NCI-H1092 (cell line): ENCODE measurements at regions not wholly inside any gene's neighbourhood (a gene's known extent, or its start where the extent isn't known, plus 50 kb on each side); places are given as distances from the start of the nearest gene placed in this dataset.

Experiments used
- DNase-seq: peaks from one replicate; lab custom pipeline; 2025; lab: John Stamatoyannopoulos, UW

- no peak for DNase-seq
Observed at GRCh38 chr18:77572537-77572936, 322.9 kb downstream of the GALR1 start.

GRCh38 chr18:77573571-77573970 is 323.9 kb downstream of the GALR1 start:
- no peak for DNase-seq

- DNase-seq = no peak
Observed at GRCh38 chr18:77590943-77591515, 341.4 kb downstream of the GALR1 start.

GRCh38 chr18:77597726-77598125 is 348.1 kb downstream of the GALR1 start:
- DNase-seq = no peak

- no peak for DNase-seq
Observed at GRCh38 chr18:77600674-77601073, 351.0 kb downstream of the GALR1 start.

GRCh38 chr18:77601567-77601966 is 351.9 kb downstream of the GALR1 start:
- DNase-seq = no peak

GRCh38 chr18:77607087-77607486 is 357.4 kb downstream of the GALR1 start:
- no peak for DNase-seq

GRCh38 chr18:77608807-77609206 is 359.2 kb downstream of the GALR1 start:
- no peak for DNase-seq

GRCh38 chr18:77617694-77618093 is 368.0 kb downstream of the GALR1 start:
- no peak for DNase-seq

GRCh38 chr18:77619525-77619924 is 369.9 kb downstream of the GALR1 start:
- no peak for DNase-seq

- DNase-seq = no peak
Observed at GRCh38 chr18:77622009-77622692, 372.5 kb downstream of the GALR1 start.

GRCh38 chr18:77632758-77633157 is 383.1 kb downstream of the GALR1 start:
- DNase-seq = no peak

GRCh38 chr18:77634494-77634893 is 384.8 kb downstream of the GALR1 start:
- no peak for DNase-seq

- peak; percentile 13 for DNase-seq
Observed at GRCh38 chr18:77635451-77635850, 385.8 kb downstream of the GALR1 start.

GRCh38 chr18:77635858-77636257 is 386.2 kb downstream of the GALR1 start:
- DNase-seq = no peak

- DNase-seq = no peak
Observed at GRCh38 chr18:77645170-77645872, 395.7 kb downstream of the GALR1 start.

- DNase-seq = no peak
Observed at GRCh38 chr18:77647472-77647871, 397.8 kb downstream of the GALR1 start.

GRCh38 chr18:77648411-77648810 is 398.8 kb downstream of the GALR1 start:
- DNase-seq = no peak

GRCh38 chr18:77650799-77651385 is 401.2 kb downstream of the GALR1 start:
- DNase-seq = peak; percentile 69

GRCh38 chr18:77651441-77651840 is 401.8 kb downstream of the GALR1 start:
- DNase-seq = no peak

GRCh38 chr18:77653792-77654191 is 404.1 kb downstream of the GALR1 start:
- no peak for DNase-seq

GRCh38 chr18:77654302-77654701 is 404.7 kb downstream of the GALR1 start:
- DNase-seq = no peak
